Fibroblast of the conjunctiva (primary cell): ENCODE measurements at regions not wholly inside any gene's neighbourhood (a gene's known extent, or its start where the extent isn't known, plus 50 kb on each side); places are given as distances from the start of the nearest gene placed in this dataset.
"Not testable (repeated sequence)": the region's sequence is repeated elsewhere in the genome, so short reads cannot be mapped to it uniquely, and the experiment has no call there.

ENCODE experiments used
- DNase-seq: peaks from one replicate; pipeline ENCODE4 v3.0.0-alpha.2; 2010; ENCODE audit warnings: low read depth

DNA sequence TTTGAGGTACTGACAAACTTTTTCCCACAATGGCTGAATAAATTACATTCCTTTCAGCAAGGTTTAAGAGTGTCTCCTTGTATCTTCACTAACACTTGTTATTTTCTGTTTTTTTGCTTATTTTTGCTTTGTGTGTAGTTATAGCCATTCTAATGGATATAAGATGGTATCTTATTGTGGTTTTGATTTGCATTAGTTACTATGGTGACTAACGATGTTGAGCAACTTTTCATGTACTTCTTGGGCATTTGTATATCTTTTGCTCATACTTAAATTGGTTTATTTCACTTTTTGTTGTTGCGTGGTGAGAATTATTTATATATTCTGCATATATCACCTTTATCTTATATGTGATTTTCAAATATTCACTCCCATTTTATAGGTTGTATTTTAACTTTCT lies 79.9 kb upstream of the FSIP2 start:
- DNase-seq = no peak

GRCh38 chr2:185663811-185664210 lies 74.8 kb upstream of the FSIP2 start:
- DNase-seq = no peak

- DNase-seq = no peak
Measured at GRCh38 chr2:185664384-185664783, 74.2 kb upstream of the FSIP2 start.

GRCh38 chr2:185665251-185665814 lies 73.3 kb upstream of the FSIP2 start:
- no peak for DNase-seq

- no peak for DNase-seq
Measured at GRCh38 chr2:185667452-185667851, 71.2 kb upstream of the FSIP2 start.

DNA sequence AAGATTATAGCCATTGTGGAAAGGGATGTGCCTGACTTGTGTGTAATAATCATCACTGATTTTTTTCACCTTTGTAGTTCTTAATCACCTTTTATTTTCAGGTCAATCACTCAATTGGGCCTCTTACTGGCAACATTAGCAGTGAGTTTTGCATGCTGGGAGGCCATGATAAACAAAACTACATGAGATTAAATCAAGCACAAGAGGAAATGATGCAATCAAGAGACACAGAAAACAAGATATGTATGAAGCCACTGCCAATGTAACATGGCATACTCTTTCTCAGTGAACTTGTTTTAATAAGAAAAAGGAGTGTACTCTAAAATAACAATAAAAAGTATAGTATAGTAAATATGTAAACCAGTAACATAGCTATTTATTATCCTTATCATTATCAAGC lies 69.9 kb upstream of the FSIP2 start:
- peak; percentile 8 for DNase-seq

- DNase-seq = no peak
Measured at GRCh38 chr2:185674232-185674631, 64.4 kb upstream of the FSIP2 start.

- no peak for DNase-seq
Measured at GRCh38 chr2:185676316-185676715, 62.3 kb upstream of the FSIP2 start.

DNA sequence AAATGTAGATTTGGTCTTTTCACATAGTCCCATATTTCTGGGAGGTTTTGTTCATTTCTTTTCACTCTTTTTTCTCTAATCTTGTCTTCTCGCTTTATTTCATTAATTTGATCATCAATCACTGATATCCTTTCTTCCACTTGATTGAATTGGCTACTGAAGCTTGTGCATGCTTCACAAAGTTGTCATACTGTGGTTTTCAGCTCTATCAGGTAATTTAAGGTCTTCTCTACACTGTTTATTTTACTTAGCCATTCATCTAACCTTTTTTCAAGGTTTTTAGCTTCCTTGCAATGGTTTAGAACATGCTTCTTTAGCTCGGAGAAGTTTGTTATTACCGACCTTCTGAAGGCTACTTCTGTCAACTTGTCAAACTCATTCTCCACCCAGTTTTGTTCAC lies 51.6 kb upstream of the FSIP2 start:
- DNase-seq = not testable (repeated sequence)

GRCh38 chr2:185687967-185688366 lies 50.6 kb upstream of the FSIP2 start:
- no peak for DNase-seq
